ENCODE measurements at regions not wholly inside any gene's neighbourhood (a gene's known extent, or its start where the extent isn't known, plus 50 kb on each side); places are given as distances from the start of the nearest gene placed in this dataset.
"Not testable (repeated sequence)": the region's sequence is repeated elsewhere in the genome, so short reads cannot be mapped to it uniquely, and the experiment has no call there.

- in situ Hi-C loops (cut with HindIII; ENCODE audit: low sequenced_read_pairs) = no loop called here
These were observed 572.9 kb upstream of the SOX9 start for GRCh38 chr17:71547904-71548303.

DNA sequence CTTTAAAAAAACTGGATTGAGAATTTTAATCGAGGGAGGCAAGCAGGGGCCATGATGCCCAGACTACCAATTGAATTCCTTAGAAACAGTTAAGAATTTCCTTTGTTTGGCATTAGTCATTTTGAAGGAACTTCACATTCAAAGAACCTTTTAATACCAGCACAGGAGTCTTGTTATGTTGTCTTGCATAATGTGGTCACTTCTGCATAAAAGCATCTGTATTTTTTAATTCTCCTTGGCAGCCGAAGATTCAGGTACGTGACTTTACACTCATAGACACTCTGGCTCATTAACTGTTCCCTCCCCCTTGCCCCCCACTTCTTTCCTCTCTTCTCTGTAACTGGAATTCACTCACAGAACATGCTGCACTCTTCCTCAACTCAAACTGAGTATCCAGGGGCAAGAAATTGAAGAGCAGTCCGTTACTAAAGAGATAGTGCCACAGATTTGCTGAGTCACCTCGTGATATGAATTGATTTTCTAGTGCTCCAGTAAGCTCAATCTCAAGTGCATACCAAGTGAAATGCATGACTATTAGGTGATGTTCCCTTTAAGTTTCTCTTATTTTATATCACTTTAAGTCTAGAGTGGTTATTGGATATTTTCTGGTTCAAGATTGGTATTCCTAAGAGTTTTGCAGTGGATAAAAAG lies 572.2 kb upstream of the SOX9 start:
- in situ Hi-C loops (cut with HindIII; ENCODE audit: low sequenced_read_pairs) = no loop called here

DNA sequence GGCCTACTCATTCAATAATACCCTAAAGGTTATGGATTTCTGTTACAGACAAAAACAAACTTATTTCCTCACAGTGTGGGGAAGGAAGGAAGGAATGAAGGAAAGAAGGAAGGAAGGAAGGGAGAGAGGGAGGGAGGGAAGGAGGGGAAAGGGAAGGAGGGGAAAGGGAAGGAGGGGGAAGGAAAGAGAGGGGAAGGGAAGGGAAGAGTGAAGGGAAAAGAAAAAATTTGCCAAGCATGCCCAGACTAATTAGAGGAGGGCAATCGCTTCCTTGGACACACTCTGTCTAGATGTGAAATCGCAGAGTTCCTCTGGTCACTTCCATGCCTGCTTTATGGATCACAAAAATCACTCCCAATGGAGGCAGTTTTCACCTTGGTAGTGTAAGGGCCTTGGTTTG lies 570.1 kb upstream of the SOX9 start:
- in situ Hi-C loops (cut with HindIII; ENCODE audit: low sequenced_read_pairs) = loop anchor here (5.0 kb wide), 1 partner anchor 53 kb away; no protein-coding TSS in a partner anchor

DNA sequence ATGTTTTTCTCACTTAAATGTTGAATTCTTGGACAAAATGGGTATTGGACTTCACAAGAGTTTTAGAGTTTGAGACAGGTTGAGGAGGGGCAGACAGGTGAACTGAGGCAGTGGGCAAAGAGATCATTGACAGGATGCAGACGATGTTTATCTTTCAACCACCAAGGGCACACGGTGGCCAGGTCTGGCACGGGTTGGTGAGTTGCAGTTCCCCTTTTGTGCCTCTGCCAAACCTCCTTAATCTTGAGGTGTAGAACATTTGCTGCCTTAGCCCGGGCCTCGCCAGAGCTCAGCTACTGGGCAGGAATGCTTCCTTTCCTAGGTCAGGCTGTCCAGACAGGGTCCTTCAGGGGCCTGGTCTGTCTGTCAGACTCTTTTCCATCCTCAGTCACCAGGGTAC lies 567.4 kb upstream of the SOX9 start:
- in situ Hi-C loops (cut with HindIII; ENCODE audit: low sequenced_read_pairs) = loop anchor here (5.0 kb wide), 1 partner anchor 56 kb away; no protein-coding TSS in a partner anchor

DNA sequence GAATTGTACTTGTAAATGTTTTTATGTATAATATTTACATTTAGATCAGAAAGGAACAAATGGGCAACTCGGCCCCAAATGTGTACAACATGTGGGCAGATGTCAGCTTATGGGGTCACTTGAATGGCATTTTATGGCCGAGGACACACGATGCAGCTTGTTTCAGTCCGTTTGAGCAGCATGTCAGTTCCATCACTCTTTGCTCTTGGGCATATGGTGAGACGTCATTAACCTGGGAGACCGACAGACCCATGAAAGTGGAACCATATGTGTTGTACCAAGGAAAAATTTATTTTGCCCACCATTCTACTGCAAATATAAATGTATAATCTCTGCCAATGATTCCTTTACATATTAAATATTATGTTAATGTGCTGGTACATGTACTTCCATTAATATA lies 561.9 kb upstream of the SOX9 start:
- in situ Hi-C loops (cut with HindIII; ENCODE audit: low sequenced_read_pairs) = no loop called here

DNA sequence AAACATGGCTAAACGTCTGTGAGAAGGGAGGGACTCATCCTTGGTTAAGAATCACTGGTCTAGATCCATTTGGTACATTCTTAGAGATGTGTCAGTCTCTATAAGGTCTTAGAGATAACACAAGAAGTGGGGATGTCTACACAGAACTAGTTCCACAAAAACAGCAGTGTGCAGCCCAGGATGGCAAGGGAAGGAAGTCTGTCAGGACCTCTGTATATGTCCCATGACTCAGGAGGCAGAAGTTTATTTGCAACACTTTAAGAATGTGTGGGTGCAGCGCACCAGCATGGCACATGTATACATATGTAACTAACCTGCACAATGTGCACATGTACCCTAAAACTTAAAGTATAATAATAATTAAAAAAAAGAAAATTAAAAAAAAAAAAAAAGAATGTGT lies 548.5 kb upstream of the SOX9 start:
- in situ Hi-C loops (cut with HindIII; ENCODE audit: low sequenced_read_pairs) = no loop called here

DNA sequence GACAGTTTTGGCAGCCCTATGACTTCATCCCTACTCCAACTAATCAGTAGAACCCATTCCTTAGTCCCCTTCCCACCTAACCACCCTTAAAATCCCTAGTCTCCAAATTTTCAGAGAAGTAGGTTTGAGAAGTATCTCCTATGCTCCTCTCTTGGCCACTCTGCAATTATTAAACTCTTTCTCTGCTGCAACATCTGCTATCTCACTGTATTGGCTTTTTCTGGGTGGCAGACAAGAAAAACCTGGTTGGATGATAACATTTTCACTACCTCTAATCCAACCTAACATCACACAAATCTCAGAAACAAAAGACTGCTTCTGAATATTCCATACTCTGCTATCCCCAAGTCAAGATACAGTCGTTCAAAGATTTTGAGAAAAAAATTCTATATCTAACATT lies 542.4 kb upstream of the SOX9 start:
- in situ Hi-C loops (cut with HindIII; ENCODE audit: low sequenced_read_pairs) = no loop called here

DNA sequence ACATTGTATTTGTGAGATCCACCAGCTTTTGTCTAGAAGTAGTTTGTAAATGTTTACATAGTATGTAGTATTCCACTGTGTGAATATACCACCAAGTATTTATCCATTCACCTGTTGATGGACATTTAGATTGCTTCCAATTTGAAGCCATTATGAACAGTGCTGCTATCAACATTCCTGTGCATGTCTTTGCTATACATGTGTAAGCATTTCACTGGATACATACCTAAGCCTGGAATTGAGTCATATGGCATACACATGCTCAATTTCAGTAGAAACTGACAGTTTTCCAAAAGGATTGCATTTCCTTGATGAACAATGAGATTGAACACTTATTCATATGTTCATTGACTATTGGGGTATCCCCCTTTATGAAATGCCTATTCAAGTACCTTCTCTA lies 540.6 kb upstream of the SOX9 start:
- in situ Hi-C loops (cut with HindIII; ENCODE audit: low sequenced_read_pairs) = no loop called here

GRCh38 chr17:71585540-71585939 lies 535.3 kb upstream of the SOX9 start:
- in situ Hi-C loops (cut with HindIII; ENCODE audit: low sequenced_read_pairs) = no loop called here

DNA sequence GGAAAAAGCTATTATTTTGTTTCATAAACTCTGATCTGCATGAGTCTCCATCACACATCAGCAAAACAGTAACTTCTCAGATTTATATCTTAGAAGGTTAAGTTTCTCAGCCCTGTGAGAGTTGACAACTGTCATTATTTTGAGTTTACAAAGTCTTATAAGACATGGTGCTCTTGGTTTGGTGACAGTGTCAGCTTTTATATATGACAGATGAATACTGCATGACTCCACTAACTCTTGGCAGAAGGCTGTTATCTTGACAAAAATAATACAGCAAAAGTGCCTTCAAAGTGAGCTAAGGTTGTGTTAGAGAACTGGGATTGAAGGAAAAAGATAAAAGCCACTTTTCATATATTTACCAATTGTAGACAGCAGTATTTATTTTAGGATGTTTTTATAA lies 528.4 kb upstream of the SOX9 start:
- in situ Hi-C loops (cut with HindIII; ENCODE audit: low sequenced_read_pairs) = no loop called here

GRCh38 chr17:71593078-71593477 lies 527.7 kb upstream of the SOX9 start:
- in situ Hi-C loops (cut with HindIII; ENCODE audit: low sequenced_read_pairs) = no loop called here

GRCh38 chr17:71599583-71599982 lies 521.2 kb upstream of the SOX9 start:
- in situ Hi-C loops (cut with HindIII; ENCODE audit: low sequenced_read_pairs) = not testable (repeated sequence)

GRCh38 chr17:71600137-71600789 lies 520.6 kb upstream of the SOX9 start:
- in situ Hi-C loops (cut with HindIII; ENCODE audit: low sequenced_read_pairs) = no loop called here

GRCh38 chr17:71601894-71602504 lies 518.8 kb upstream of the SOX9 start:
- in situ Hi-C loops (cut with HindIII; ENCODE audit: low sequenced_read_pairs) = no loop called here

DNA sequence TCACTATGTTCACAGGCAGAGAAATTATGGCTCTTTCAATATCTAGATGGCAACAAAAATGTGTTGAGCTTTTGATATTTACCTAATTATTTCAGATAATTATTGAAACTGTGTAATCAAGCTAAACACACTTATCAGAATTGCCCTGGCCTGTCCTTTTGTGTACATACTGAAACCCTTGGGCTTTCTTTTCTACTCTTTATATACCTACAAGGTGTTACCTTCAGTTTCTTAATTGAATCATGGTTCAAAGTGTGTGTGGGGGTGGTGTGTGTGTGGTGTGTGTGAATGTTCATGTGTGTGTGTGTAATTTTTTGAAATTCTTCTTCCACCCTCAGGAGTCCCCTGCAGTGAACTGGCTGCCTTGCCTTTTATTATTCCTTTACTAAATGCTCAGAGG lies 506.8 kb upstream of the SOX9 start:
- in situ Hi-C loops (cut with HindIII; ENCODE audit: low sequenced_read_pairs) = no loop called here

DNA sequence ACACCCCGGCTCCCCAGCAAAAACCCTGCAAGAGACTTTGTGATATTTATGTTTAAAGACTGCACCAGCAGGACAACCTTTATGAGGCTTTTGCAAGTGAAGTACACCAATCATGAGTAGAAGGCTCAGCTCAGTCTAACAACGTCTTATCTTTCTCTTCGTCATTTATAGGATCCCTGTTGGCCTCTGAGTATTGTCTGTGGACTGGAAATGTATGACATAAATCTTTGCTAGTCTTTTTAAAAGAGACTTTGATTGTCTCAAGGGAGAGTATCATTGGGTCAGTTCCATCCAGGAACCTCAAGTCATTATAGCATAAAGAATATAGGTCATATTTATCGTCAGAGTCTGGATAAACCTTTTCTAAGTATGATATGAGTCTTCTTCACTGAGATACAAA lies 505.0 kb upstream of the SOX9 start:
- in situ Hi-C loops (cut with HindIII; ENCODE audit: low sequenced_read_pairs) = no loop called here

DNA sequence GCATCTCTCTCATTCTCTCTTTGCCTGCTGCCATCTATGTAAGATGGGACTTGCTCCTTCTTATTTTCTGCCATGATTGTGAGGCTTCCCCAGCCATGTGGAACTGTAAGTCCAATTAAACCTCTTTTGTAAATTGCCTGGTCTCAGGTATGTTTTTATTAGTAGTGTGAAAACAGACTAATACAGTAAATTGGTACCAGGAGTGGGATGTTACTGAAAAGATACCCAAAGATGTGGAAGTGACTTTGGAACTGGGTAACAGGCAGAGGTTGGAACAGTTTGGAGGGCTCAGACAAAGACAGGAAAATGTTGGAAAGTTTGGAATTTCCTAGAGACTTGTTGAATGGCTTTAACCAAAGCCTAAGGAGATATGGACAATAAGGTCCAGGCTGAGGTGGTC lies 503.1 kb upstream of the SOX9 start:
- in situ Hi-C loops (cut with HindIII; ENCODE audit: low sequenced_read_pairs) = not testable (repeated sequence)

GRCh38 chr17:71625330-71625729 lies 495.5 kb upstream of the SOX9 start:
- in situ Hi-C loops (cut with HindIII; ENCODE audit: low sequenced_read_pairs) = loop anchor here (25.0 kb wide), 1 partner anchor 912 kb away; no protein-coding TSS in a partner anchor

GRCh38 chr17:71628306-71628705 lies 492.5 kb upstream of the SOX9 start:
- in situ Hi-C loops (cut with HindIII; ENCODE audit: low sequenced_read_pairs) = loop anchor here (25.0 kb wide), 1 partner anchor 909 kb away; no protein-coding TSS in a partner anchor

GRCh38 chr17:71631483-71631882 lies 489.3 kb upstream of the SOX9 start:
- in situ Hi-C loops (cut with HindIII; ENCODE audit: low sequenced_read_pairs) = loop anchor here (25.0 kb wide), 1 partner anchor 906 kb away; no protein-coding TSS in a partner anchor

DNA sequence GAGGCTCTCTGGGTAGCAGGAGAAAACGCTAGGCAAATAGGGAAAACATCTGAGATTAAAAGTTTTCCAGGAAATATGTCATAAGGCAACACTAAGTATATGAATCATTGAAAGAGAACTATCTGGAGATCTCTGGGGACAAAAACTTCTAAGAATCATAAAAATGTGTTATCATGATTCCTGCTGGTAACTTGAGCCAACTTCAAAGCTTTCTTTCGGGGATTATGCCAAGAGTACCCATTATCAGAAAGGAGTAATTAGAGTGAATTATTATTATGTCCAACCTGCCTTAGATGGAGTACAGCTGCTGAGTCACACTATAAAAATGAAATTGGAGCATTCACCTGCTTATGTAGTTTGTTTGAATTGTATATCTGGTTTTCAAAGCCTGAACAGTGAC lies 488.5 kb upstream of the SOX9 start:
- in situ Hi-C loops (cut with HindIII; ENCODE audit: low sequenced_read_pairs) = loop anchor here (25.0 kb wide), 1 partner anchor 905 kb away; no protein-coding TSS in a partner anchor

GRCh38 chr17:71633391-71633849 lies 487.4 kb upstream of the SOX9 start:
- in situ Hi-C loops (cut with HindIII; ENCODE audit: low sequenced_read_pairs) = loop anchor here (25.0 kb wide), 1 partner anchor 904 kb away; no protein-coding TSS in a partner anchor

Data from endothelial cell of hepatic sinusoid (primary cell).